A549 (cell line): ENCODE measurements at regions not wholly inside any gene's neighbourhood (a gene's known extent, or its start where the extent isn't known, plus 50 kb on each side); places are given as distances from the start of the nearest gene placed in this dataset.

Source experiments
- CHD4 ChIP-seq: fragments of 200-600 bp; sonication (generic); IDR thresholded peaks from 2 replicates; pipeline ENCODE4 v1.6.1; 2016; ENCODE audit warnings: antibody characterized with exemption, mild to moderate bottlenecking, borderline replicate concordance
- CTCF ChIP-seq: fragments of >200 bp; sonication (Bioruptor Twin); formaldehyde crosslinking; IDR thresholded peaks from 3 replicates; pipeline ENCODE4 v1.5.1; 2016
- E2F6 ChIP-seq: IDR thresholded peaks from 2 replicates; pipeline ENCODE4 v1.6.1; 2012; ENCODE audit warnings: low read depth, borderline replicate concordance
- KDM5A ChIP-seq: fragments of 200-600 bp; sonication (generic); IDR thresholded peaks from 2 replicates; pipeline ENCODE4 v1.6.1; 2016; ENCODE audit warnings: antibody characterized with exemption, mild to moderate bottlenecking
- POLR2A ChIP-seq: IDR thresholded peaks from 2 replicates; pipeline ENCODE4 v1.6.1; 2012; ENCODE audit warnings: mild to moderate bottlenecking, low read length
- RCOR1 ChIP-seq: fragments of 150-350 bp; IDR thresholded peaks from 2 replicates; pipeline ENCODE4 v1.6.1; 2014; ENCODE audit warnings: antibody characterized with exemption, low read length, low read depth

GRCh38 chr18:60003610-60004185 is 103.9 kb downstream of the PMAIP1 start:
- TF ChIP-seq CTCF: no peak
- no peak for TF ChIP-seq KDM5A
- TF ChIP-seq POLR2A: no peak
- no peak for TF ChIP-seq E2F6
- TF ChIP-seq RCOR1: no peak
- no peak for TF ChIP-seq CHD4
